GM21717 (cell line): ENCODE measurements at regions not wholly inside any gene's neighbourhood (a gene's known extent, or its start where the extent isn't known, plus 50 kb on each side); places are given as distances from the start of the nearest gene placed in this dataset.
"Not testable (repeated sequence)": the region's sequence is repeated elsewhere in the genome, so short reads cannot be mapped to it uniquely, and the experiment has no call there.

ENCODE experiments used
- ATAC-seq: cut with Tn5 transposase; IDR thresholded peaks from one replicate; pipeline ENCODE4 v1.9.1; 2021; ENCODE audit warnings: mild to moderate bottlenecking, moderate library complexity; ENCODE audit not compliant: unreplicated experiment

- no peak for ATAC-seq
These were observed 55.3 kb upstream of the NRBF2 start for GRCh38 chr10:63077800-63078199.

- ATAC-seq, result no peak
These were observed 60.2 kb upstream of the NRBF2 start for GRCh38 chr10:63072951-63073350.

DNA sequence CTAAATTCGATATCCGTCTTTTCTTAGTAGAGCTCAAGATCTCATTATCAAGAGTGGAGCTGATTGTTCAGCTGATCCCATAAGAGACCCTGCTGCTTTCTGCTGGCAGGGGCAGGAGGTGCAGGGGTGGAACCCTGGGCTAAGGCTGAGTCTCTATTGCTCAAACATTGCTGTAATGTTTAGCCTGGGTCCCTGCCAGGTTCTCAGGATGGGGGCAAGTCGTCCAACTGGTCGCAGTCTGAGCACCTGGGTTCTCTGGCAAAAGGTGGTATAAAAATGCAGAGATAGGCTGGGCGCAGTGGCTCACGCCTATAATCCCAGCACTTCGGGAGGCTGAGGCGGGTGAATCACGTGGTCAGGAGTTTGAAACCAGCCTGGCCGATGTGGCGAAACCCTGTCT, 62.0 kb upstream of the NRBF2 start:
- no peak for ATAC-seq

DNA sequence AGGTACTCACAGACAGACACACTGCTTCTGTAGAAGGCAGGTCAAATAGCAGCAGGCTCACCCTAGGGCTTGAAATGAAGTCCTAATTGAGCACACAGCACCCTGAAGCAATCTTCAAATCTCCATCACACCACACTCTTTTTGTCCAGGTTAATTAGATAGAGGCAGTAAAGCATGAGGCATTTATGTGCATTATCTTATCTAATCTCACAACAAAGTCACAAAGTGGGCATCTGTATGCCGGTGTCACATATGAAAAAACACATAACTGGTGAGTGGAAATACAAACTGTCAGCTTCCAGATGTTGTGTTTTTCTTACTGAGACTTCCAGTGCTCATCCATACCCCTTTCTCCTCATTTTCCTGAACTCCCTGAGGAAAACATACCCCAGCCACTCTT, 63.8 kb upstream of the NRBF2 start:
- ATAC-seq, result no peak

GRCh38 chr10:63068246-63068645, 64.9 kb upstream of the NRBF2 start:
- peak; percentile 35 for ATAC-seq

GRCh38 chr10:63066606-63067005, 66.5 kb upstream of the NRBF2 start:
- no peak for ATAC-seq

GRCh38 chr10:63064706-63065105, 68.4 kb upstream of the NRBF2 start:
- ATAC-seq, result no peak

- ATAC-seq, result no peak
These were observed 74.9 kb upstream of the NRBF2 start for GRCh38 chr10:63058236-63058635.

- no peak for ATAC-seq
These were observed 75.6 kb upstream of the NRBF2 start for GRCh38 chr10:63057509-63057908.

GRCh38 chr10:63055705-63056104, 77.4 kb upstream of the NRBF2 start:
- ATAC-seq, result no peak

DNA sequence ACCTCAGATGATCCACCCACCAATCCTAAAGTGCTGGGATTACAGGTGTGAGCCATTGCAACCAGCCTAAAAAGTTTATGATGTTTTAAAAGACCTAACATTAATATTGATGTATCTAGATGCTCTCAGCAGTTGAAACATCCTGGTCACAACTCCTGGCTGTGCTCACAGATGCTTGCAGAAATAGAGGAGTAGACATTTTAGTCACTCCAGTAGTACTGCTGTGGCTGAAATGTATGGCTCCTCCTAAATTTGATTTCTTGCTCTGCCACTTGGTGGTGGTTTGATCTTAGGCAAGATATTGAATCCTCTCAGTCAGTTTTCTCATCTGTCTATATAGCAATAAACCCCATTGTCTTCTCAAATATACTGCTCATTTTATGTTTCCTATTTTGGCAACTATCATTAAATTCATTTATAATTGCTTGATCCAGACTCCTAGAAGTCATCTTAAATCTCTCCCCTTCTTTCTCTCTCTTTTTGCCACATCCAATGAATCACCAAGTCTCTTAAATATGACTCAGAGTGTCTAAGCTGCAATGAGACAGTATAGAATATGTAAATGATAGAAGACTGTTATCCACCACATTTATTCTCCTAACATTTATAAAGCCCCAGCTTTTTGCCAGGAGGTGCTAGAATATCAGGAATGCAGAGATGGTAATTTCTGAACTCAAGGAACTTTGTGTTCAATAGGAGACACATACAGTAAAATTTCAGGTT, 78.1 kb upstream of the NRBF2 start:
- ATAC-seq, result no peak

DNA sequence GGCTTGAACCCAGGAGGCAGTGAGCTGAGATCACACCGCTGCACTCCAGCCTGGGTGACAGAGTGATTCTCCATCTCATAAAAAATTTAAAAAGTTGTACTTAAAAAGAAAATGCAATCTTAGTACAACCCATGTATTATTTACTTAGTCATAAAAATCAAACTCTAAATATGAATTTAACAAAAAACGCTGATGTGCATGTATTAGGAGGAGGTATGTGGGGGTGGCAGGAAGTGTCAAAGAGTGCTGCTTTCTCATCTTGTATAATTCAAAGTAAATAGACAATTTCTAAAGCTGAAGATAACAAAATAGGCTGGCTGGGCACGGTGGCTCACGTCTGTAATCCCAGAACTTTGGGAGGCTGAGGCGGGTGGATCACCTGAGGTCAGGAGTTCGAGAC, 81.0 kb upstream of the NRBF2 start:
- ATAC-seq, result no peak

GRCh38 chr10:63042256-63042655, 90.9 kb upstream of the NRBF2 start:
- ATAC-seq, result no peak

DNA sequence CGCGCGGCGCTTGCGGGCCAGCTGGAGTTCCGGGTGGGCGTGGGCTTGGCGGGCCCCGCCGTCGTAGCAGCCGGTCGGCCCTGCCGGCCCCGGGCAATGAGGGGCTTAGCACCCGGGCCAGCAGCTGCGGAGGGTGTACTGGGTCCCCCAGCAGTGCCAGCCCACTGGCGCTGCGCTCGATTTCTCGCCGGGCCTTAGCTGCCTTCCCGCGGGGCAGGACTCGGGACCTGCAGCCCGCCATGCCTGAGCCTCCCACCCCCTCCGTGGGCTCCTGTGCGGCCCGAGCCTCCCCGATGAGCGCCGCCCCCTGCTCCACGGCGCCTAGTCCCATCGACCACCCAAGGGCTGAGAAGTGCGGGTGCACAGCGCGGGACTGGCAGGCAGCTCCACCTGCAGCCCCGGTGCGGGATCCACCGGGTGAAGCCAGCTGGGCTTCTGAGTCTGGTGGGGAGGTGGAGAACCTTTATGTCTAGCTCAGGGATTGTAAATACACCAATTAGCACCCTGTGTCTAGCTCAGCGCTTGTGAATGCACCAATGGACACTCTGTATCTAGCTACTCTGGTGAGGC, 99.4 kb upstream of the NRBF2 start:
- not testable (repeated sequence) for ATAC-seq

- no peak for ATAC-seq
These were observed 102.6 kb upstream of the NRBF2 start for GRCh38 chr10:63030536-63030935.

- ATAC-seq, result no peak
These were observed 105.6 kb upstream of the NRBF2 start for GRCh38 chr10:63027531-63027930.

GRCh38 chr10:63021225-63021624, 111.9 kb upstream of the NRBF2 start:
- no peak for ATAC-seq

DNA sequence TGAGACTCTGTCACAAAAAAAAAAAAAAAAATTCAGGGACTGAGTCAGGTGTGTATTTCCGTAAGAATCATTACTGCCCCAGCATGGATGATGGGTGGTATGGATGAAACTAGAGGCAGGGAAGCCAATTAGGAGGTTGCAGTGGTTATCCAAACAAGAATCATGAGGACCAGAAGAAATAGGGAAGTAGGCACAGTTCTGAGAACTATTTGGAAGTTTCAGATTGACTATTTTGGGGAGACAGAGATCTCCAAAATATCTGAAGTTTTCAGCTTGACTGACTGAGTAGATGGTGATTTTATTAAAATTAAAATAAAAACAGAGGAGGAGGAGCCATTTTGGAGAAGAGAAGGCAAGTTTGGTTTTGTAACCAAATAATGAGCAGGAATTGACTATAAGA, 119.4 kb upstream of the NRBF2 start:
- no peak for ATAC-seq

DNA sequence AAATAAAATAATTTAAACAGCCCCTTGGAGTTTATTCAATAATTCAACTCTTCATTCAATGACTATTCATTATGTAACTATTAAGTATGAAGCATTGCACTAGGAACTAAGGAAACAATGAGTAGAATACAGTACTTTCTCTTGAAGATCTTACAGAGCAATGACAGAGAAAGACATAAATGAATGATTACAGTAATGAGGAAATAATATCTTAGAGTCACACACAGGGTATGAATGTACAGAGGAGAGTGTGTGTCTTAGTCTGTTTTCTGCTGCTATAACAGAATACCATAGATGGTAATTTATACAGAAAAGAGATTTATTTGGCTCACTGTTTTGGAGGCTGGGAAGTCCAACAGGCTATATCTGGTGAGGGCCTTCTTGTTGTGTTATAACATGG, 120.5 kb upstream of the NRBF2 start:
- no peak for ATAC-seq

- no peak for ATAC-seq
These were observed 122.9 kb upstream of the NRBF2 start for GRCh38 chr10:63010203-63010602.

GRCh38 chr10:63008491-63008890, 124.6 kb upstream of the NRBF2 start:
- no peak for ATAC-seq

DNA sequence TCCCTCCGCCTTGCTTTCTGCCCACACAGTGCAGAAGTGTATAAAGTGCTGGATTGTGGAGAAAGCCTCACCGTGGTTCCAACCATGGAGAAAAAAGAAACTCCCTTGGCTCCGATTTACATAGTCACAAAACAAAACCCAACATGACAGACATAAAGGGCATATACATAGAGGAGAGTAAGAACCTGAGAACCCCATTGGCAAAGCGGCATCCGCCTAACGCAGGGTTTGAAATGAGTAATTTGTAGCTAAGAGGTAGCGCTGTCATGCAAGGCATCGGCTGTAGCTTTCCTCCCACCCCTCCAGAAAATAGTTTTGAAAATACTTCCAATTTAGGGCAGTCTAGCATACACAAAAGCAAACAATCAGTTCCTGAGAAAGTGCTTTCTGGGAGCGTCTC, 126.0 kb upstream of the NRBF2 start:
- ATAC-seq, result no peak

- ATAC-seq, result no peak
These were observed 127.9 kb upstream of the NRBF2 start for GRCh38 chr10:63005246-63005645.
